HCT116 (cell line): ENCODE measurements at regions not wholly inside any gene's neighbourhood (a gene's known extent, or its start where the extent isn't known, plus 50 kb on each side); places are given as distances from the start of the nearest gene placed in this dataset.

Source experiments
- EZH2phosphoT487 ChIP-seq: fragments of 200-600 bp; IDR thresholded peaks from 2 replicates; pipeline ENCODE4 v1.6.1; 2018; ENCODE audit warnings: antibody characterized with exemption, borderline replicate concordance
- ZNF274 ChIP-seq: fragments of 200-500 bp; sonication (Bioruptor generic); IDR thresholded peaks from 2 replicates; pipeline ENCODE4 v1.6.1; 2014; ENCODE audit warnings: mild to moderate bottlenecking, low read depth, low read length, inconsistent platforms
- TF ChIP-seq, protein P1 (sequence below), 3 experiments: fragments of 200-600 bp in 1 of 3; sonication (generic) in 1 of 3; IDR thresholded peaks in 2 of 3; conservative IDR thresholded peaks in 1 of 3; 2 replicates each; pipeline ENCODE4 v1.5.1; 2012 to 2017; ENCODE audit warnings: low read depth in 2 of 3, low read length in 2 of 3, antibody characterized with exemption in 1 of 3, borderline replicate concordance in 1 of 3, control low read depth in 1 of 3, mild to moderate bottlenecking in 1 of 3, mixed read lengths in 1 of 3, mixed run types in 1 of 3, moderate library complexity in 1 of 3; ENCODE audit not compliant: insufficient read depth in 1 of 3

DNA sequence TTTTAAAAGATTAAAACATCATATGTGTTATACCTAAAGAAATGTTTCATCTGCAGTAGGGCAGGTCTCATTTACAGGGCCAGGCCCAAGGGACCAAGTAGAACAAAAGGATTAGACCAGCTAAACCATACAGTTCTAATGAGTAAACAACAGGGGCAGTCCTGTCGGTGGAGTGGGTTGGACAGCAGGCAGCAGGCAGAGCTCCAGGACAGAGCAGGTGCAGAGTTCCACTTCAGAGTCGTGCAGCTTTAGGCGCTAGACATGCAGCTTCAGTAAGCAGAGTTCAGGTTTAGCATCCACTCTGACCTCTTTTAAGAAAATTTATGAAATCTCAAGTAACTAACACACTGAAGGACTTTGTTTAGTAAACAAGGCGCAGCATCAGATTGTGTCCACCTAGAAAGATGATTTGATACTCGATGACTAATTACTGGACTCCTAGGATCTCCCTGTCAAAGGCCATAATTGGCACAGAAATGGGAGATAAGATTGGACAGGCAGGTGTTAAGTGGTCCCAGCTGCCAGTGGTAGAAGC, 487.7 kb upstream of the INTU start:
- TF ChIP-seq, protein P1, sequence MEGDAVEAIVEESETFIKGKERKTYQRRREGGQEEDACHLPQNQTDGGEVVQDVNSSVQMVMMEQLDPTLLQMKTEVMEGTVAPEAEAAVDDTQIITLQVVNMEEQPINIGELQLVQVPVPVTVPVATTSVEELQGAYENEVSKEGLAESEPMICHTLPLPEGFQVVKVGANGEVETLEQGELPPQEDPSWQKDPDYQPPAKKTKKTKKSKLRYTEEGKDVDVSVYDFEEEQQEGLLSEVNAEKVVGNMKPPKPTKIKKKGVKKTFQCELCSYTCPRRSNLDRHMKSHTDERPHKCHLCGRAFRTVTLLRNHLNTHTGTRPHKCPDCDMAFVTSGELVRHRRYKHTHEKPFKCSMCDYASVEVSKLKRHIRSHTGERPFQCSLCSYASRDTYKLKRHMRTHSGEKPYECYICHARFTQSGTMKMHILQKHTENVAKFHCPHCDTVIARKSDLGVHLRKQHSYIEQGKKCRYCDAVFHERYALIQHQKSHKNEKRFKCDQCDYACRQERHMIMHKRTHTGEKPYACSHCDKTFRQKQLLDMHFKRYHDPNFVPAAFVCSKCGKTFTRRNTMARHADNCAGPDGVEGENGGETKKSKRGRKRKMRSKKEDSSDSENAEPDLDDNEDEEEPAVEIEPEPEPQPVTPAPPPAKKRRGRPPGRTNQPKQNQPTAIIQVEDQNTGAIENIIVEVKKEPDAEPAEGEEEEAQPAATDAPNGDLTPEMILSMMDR (IDR thresholded peaks at IDR 0.05 in 2 of 3, conservative IDR thresholded peaks at IDR 0.05 in 1 of 3; ENCODE audit: borderline replicate concordance in 1 of 3, insufficient read depth in 1 of 3, low read depth in 2 of 3, low read length in 2 of 3) = no peak
- TF ChIP-seq EZH2phosphoT487 (no peak), ZNF274 (no peak)
